ENCODE measurements at regions not wholly inside any gene's neighbourhood (a gene's known extent, or its start where the extent isn't known, plus 50 kb on each side); places are given as distances from the start of the nearest gene placed in this dataset.

DNA sequence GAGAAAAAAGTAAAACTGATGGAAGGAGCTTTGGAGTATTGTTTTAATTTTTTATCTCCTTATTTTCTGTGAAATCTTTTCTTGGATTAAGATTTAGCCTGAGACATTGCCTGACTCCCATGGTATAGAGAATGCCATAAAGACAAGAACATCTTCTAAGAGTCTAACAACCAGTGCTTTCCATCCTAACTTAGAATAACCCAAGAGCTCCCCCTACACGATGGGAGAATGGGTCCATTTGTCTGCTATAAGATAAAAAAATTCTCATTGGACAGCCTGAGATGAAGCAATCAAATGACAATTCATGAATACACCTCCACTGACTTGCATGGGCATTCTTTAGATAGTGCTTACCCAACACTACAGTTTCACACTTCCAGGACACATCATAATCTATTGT, 478.1 kb downstream of the TTLL7 start:
- TF ChIP-seq, protein P1, sequence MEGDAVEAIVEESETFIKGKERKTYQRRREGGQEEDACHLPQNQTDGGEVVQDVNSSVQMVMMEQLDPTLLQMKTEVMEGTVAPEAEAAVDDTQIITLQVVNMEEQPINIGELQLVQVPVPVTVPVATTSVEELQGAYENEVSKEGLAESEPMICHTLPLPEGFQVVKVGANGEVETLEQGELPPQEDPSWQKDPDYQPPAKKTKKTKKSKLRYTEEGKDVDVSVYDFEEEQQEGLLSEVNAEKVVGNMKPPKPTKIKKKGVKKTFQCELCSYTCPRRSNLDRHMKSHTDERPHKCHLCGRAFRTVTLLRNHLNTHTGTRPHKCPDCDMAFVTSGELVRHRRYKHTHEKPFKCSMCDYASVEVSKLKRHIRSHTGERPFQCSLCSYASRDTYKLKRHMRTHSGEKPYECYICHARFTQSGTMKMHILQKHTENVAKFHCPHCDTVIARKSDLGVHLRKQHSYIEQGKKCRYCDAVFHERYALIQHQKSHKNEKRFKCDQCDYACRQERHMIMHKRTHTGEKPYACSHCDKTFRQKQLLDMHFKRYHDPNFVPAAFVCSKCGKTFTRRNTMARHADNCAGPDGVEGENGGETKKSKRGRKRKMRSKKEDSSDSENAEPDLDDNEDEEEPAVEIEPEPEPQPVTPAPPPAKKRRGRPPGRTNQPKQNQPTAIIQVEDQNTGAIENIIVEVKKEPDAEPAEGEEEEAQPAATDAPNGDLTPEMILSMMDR (IDR thresholded peaks at IDR 0.05) = no peak
- TF ChIP-seq POLR2A (IDR thresholded peaks at IDR 0.05) (no peak), POLR2AphosphoS5 (IDR thresholded peaks at IDR 0.05) (no peak), EP300 (IDR thresholded peaks at IDR 0.05) (no peak)
